ENCODE measurements at regions not wholly inside any gene's neighbourhood (a gene's known extent, or its start where the extent isn't known, plus 50 kb on each side); places are given as distances from the start of the nearest gene placed in this dataset.

- DNase-seq = no peak
Measured at GRCh38 chr10:116792817-116793216, 50.5 kb upstream of the HSPA12A start.

GRCh38 chr10:116796469-116796868, 52.8 kb upstream of the ENO4 start:
- no peak for DNase-seq

GRCh38 chr10:116796910-116797513, 52.3 kb upstream of the ENO4 start:
- peak; percentile 79 for DNase-seq

- DNase-seq = no peak
Measured at GRCh38 chr10:116798859-116799258, 50.4 kb upstream of the ENO4 start.
